ENCODE measurements at regions not wholly inside any gene's neighbourhood (a gene's known extent, or its start where the extent isn't known, plus 50 kb on each side); places are given as distances from the start of the nearest gene placed in this dataset.

DNA sequence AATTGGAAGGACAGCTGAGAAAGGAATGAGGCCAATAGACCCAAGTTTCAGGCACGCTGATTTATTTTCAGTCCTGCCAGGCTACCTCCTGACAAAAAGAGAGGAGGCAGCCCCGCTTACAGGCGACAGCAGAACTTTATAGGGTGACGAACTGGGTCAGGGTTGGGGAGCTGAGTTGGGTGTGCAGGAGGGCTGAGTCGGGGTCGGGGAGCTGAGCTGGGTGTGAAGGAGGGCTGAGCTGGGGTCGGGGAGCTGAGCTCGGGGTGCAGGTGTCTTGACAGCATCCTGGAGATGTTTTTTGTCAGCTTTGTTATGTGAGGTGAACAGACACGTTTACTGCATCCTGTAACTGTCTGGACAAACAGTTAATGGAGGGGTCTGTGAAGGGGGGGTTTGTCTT is 342.2 kb downstream of the ADCYAP1 start:
- 90 to 91% methylated on average over 9 of the region's 9 CpGs for WGBS, 2 experiments

GRCh38 chr18:1252534-1252933 is 347.9 kb downstream of the ADCYAP1 start:
- Histone ChIP-seq H3K4me1 (ENCODE audit: control insufficient read depth, insufficient read depth, low read length) (no peaks in the 10 kb centered on the region), H3K4me3 (ENCODE audit: insufficient read depth, low read depth, low read length) (no peak overlapping the region), H3K9me3 (ENCODE audit: control insufficient read depth, low read length) (no peaks in the 10 kb centered on the region), H3K27me3 (ENCODE audit: control insufficient read depth, insufficient read depth, low read length, poor library complexity, severe bottlenecking) (no peaks in the 10 kb centered on the region), H3K27ac (ENCODE audit: insufficient read depth, low read depth, low read length, poor library complexity, severe bottlenecking) (no peak overlapping the region), H3K36me3 (ENCODE audit: control insufficient read depth, insufficient read depth, low read length) (no peaks in the 10 kb centered on the region)
- WGBS, 2 experiments: 69 to 100% methylated on average over 1 of the region's 1 CpG

More for the DNA sequence above, 342.2 kb downstream of the ADCYAP1 start:
- H3K36me3 ChIP-seq (ENCODE audit: control insufficient read depth, insufficient read depth, low read length): no peaks in the 10 kb centered on the region
- no peaks in the 10 kb centered on the region for H3K27me3 ChIP-seq (ENCODE audit: control insufficient read depth, insufficient read depth, low read length, poor library complexity, severe bottlenecking)
- H3K4me1 ChIP-seq (ENCODE audit: control insufficient read depth, insufficient read depth, low read length): no peaks in the 10 kb centered on the region
- no peaks in the 10 kb centered on the region for H3K9me3 ChIP-seq (ENCODE audit: control insufficient read depth, low read length)
- no peak overlapping the region for H3K4me3 ChIP-seq (ENCODE audit: insufficient read depth, low read depth, low read length)
- no peak overlapping the region for H3K27ac ChIP-seq (ENCODE audit: insufficient read depth, low read depth, low read length, poor library complexity, severe bottlenecking)

DNA sequence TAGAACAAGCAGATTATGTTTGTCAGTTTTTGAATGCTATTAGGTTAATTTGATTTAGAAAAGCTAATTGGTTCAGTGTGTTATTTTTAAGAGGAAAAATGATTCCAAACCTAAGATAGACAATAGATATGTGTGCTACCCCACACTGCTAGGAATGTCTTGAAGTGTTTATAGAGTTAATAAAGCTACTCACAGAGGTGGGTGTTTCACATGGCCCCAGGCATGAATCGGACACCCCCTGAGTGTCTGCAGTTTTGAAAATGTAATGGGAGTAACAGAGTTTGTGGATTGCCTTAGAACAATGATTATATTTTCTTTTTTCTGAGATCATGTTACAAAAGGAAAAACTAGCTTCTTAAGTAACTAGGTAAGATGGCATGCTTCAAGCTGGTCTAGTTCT is 348.3 kb downstream of the ADCYAP1 start:
- no peaks in the 10 kb centered on the region for H3K4me1 ChIP-seq (ENCODE audit: control insufficient read depth, insufficient read depth, low read length)
- no peak overlapping the region for H3K4me3 ChIP-seq (ENCODE audit: insufficient read depth, low read depth, low read length)
- no peaks in the 10 kb centered on the region for H3K27me3 ChIP-seq (ENCODE audit: control insufficient read depth, insufficient read depth, low read length, poor library complexity, severe bottlenecking)
- H3K27ac ChIP-seq (ENCODE audit: insufficient read depth, low read depth, low read length, poor library complexity, severe bottlenecking): no peak overlapping the region
- no peaks in the 10 kb centered on the region for H3K9me3 ChIP-seq (ENCODE audit: control insufficient read depth, low read length)
- H3K36me3 ChIP-seq (ENCODE audit: control insufficient read depth, insufficient read depth, low read length): no peaks in the 10 kb centered on the region
- 67 to 86% methylated on average over 1 of the region's 1 CpG for WGBS, 2 experiments

GRCh38 chr18:1253827-1254226 is 349.2 kb downstream of the ADCYAP1 start:
- Histone ChIP-seq H3K4me3 (ENCODE audit: insufficient read depth, low read depth, low read length) (no peak overlapping the region), H3K36me3 (ENCODE audit: control insufficient read depth, insufficient read depth, low read length) (no peaks in the 10 kb centered on the region), H3K27me3 (ENCODE audit: control insufficient read depth, insufficient read depth, low read length, poor library complexity, severe bottlenecking) (no peaks in the 10 kb centered on the region), H3K27ac (ENCODE audit: insufficient read depth, low read depth, low read length, poor library complexity, severe bottlenecking) (no peak overlapping the region), H3K9me3 (ENCODE audit: control insufficient read depth, low read length) (no peaks in the 10 kb centered on the region), H3K4me1 (ENCODE audit: control insufficient read depth, insufficient read depth, low read length) (no peaks in the 10 kb centered on the region)
- 80 to 86% methylated on average over 3 of the region's 3 CpGs for WGBS, 2 experiments

GRCh38 chr18:1261054-1261453 is 356.4 kb downstream of the ADCYAP1 start:
- H3K27me3 ChIP-seq (ENCODE audit: control insufficient read depth, insufficient read depth, low read length, poor library complexity, severe bottlenecking): no peaks in the 10 kb centered on the region
- H3K9me3 ChIP-seq (ENCODE audit: control insufficient read depth, low read length): no peaks in the 10 kb centered on the region
- no peak overlapping the region for H3K27ac ChIP-seq (ENCODE audit: insufficient read depth, low read depth, low read length, poor library complexity, severe bottlenecking)
- WGBS, 2 experiments: 90 to 94% methylated on average over 2 to 3 of the region's 3 CpGs
- no peak overlapping the region for H3K4me3 ChIP-seq (ENCODE audit: insufficient read depth, low read depth, low read length)
- no peaks in the 10 kb centered on the region for H3K4me1 ChIP-seq (ENCODE audit: control insufficient read depth, insufficient read depth, low read length)
- no peaks in the 10 kb centered on the region for H3K36me3 ChIP-seq (ENCODE audit: control insufficient read depth, insufficient read depth, low read length)

- Histone ChIP-seq H3K4me1 (ENCODE audit: control insufficient read depth, insufficient read depth, low read length) (no peaks in the 10 kb centered on the region), H3K36me3 (ENCODE audit: control insufficient read depth, insufficient read depth, low read length) (no peaks in the 10 kb centered on the region), H3K27ac (ENCODE audit: insufficient read depth, low read depth, low read length, poor library complexity, severe bottlenecking) (no peak overlapping the region), H3K9me3 (ENCODE audit: control insufficient read depth, low read length) (no peaks in the 10 kb centered on the region), H3K4me3 (ENCODE audit: insufficient read depth, low read depth, low read length) (no peak overlapping the region), H3K27me3 (ENCODE audit: control insufficient read depth, insufficient read depth, low read length, poor library complexity, severe bottlenecking) (no peaks in the 10 kb centered on the region)
- WGBS, 2 experiments: 93 to 97% methylated on average over 2 of the region's 2 CpGs
Observed at GRCh38 chr18:1267021-1267420, 362.4 kb downstream of the ADCYAP1 start.

DNA sequence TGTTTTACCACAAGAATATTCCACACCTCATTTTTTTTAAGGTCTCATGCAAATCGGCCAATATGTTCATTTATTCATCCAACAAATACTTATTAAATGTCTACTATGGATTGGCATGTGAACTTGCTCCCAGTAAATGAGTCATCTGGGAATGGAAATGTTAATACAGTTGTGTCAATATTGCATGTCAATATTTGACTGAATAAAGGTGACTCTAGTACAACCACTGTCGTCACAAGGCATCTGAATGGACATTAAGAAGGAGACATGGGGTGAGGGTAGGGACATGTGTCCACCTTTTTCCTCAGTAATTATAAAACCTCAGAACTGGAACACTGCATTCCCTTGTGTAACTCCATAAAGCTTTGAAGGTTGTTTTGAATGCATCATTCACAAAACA is 365.4 kb downstream of the ADCYAP1 start:
- H3K9me3 ChIP-seq (ENCODE audit: control insufficient read depth, low read length): no peaks in the 10 kb centered on the region
- H3K27me3 ChIP-seq (ENCODE audit: control insufficient read depth, insufficient read depth, low read length, poor library complexity, severe bottlenecking): no peaks in the 10 kb centered on the region
- no peaks in the 10 kb centered on the region for H3K4me1 ChIP-seq (ENCODE audit: control insufficient read depth, insufficient read depth, low read length)
- no peak overlapping the region for H3K27ac ChIP-seq (ENCODE audit: insufficient read depth, low read depth, low read length, poor library complexity, severe bottlenecking)
- no peaks in the 10 kb centered on the region for H3K36me3 ChIP-seq (ENCODE audit: control insufficient read depth, insufficient read depth, low read length)
- no peak overlapping the region for H3K4me3 ChIP-seq (ENCODE audit: insufficient read depth, low read depth, low read length)
- 97 to 100% methylated on average over 1 to 2 of the region's 2 CpGs for WGBS, 2 experiments

DNA sequence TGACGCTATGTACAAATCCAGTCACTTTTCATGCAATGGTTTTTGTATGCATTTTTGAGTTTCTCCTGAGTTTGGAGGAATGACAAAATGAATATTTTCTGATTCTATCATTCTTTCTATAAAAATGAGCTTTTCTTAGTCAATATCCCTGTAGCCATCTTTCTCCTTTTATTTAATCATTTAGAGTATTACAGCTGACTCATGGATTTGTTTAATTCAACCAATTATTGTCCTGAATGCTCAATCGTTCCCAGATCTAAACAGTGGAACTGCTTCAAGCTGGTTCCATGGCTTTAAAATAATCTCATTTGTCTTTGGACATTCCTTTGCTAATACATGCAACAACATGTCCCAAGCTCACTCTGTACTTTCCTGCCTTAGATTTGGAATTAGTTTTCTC is 368.8 kb downstream of the ADCYAP1 start:
- Histone ChIP-seq H3K27me3 (ENCODE audit: control insufficient read depth, insufficient read depth, low read length, poor library complexity, severe bottlenecking) (no peaks in the 10 kb centered on the region), H3K9me3 (ENCODE audit: control insufficient read depth, low read length) (no peaks in the 10 kb centered on the region), H3K27ac (ENCODE audit: insufficient read depth, low read depth, low read length, poor library complexity, severe bottlenecking) (no peak overlapping the region), H3K4me1 (ENCODE audit: control insufficient read depth, insufficient read depth, low read length) (no peaks in the 10 kb centered on the region), H3K36me3 (ENCODE audit: control insufficient read depth, insufficient read depth, low read length) (no peaks in the 10 kb centered on the region), H3K4me3 (ENCODE audit: insufficient read depth, low read depth, low read length) (no peak overlapping the region)
- 90 to 93% methylated on average over 1 to 2 of the region's 2 CpGs for WGBS, 2 experiments

GRCh38 chr18:1292167-1292566 is 387.5 kb downstream of the ADCYAP1 start:
- Histone ChIP-seq H3K27me3 (ENCODE audit: control insufficient read depth, insufficient read depth, low read length, poor library complexity, severe bottlenecking) (no peaks in the 10 kb centered on the region), H3K9me3 (ENCODE audit: control insufficient read depth, low read length) (no peaks in the 10 kb centered on the region), H3K4me3 (ENCODE audit: insufficient read depth, low read depth, low read length) (no peak overlapping the region), H3K27ac (ENCODE audit: insufficient read depth, low read depth, low read length, poor library complexity, severe bottlenecking) (no peak overlapping the region), H3K4me1 (ENCODE audit: control insufficient read depth, insufficient read depth, low read length) (no peaks in the 10 kb centered on the region), H3K36me3 (ENCODE audit: control insufficient read depth, insufficient read depth, low read length) (no peaks in the 10 kb centered on the region)

- no peaks in the 10 kb centered on the region for H3K9me3 ChIP-seq (ENCODE audit: control insufficient read depth, low read length)
- 95 to 97% methylated on average over 4 of the region's 4 CpGs for WGBS, 2 experiments
- no peaks in the 10 kb centered on the region for H3K4me1 ChIP-seq (ENCODE audit: control insufficient read depth, insufficient read depth, low read length)
- no peak overlapping the region for H3K4me3 ChIP-seq (ENCODE audit: insufficient read depth, low read depth, low read length)
- no peaks in the 10 kb centered on the region for H3K36me3 ChIP-seq (ENCODE audit: control insufficient read depth, insufficient read depth, low read length)
- H3K27me3 ChIP-seq (ENCODE audit: control insufficient read depth, insufficient read depth, low read length, poor library complexity, severe bottlenecking): no peaks in the 10 kb centered on the region
- no peak overlapping the region for H3K27ac ChIP-seq (ENCODE audit: insufficient read depth, low read depth, low read length, poor library complexity, severe bottlenecking)
Observed at GRCh38 chr18:1294229-1294628, 389.6 kb downstream of the ADCYAP1 start.

DNA sequence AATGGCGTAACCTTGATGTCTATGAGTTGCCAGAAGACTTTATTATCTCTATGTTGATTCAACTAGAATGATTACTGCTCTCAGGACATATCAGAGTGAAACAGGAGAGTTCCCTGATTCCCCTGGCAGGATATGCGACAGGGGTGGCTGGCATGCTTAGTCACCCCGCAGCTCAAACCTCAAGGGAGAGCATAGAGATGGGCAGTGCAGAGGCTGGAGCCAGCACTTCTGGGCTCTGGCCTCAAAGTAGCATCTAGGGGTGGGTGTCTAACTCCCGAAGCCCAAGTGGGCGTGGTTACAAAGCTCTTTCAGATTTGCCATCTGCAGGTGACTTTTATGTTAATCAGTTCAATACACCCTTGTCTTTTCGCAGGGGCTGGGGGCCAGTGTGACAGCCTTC is 391.6 kb downstream of the ADCYAP1 start:
- Histone ChIP-seq H3K9me3 (ENCODE audit: control insufficient read depth, low read length) (no peaks in the 10 kb centered on the region), H3K36me3 (ENCODE audit: control insufficient read depth, insufficient read depth, low read length) (no peaks in the 10 kb centered on the region), H3K4me3 (ENCODE audit: insufficient read depth, low read depth, low read length) (no peak overlapping the region), H3K27me3 (ENCODE audit: control insufficient read depth, insufficient read depth, low read length, poor library complexity, severe bottlenecking) (no peaks in the 10 kb centered on the region), H3K27ac (ENCODE audit: insufficient read depth, low read depth, low read length, poor library complexity, severe bottlenecking) (no peak overlapping the region), H3K4me1 (ENCODE audit: control insufficient read depth, insufficient read depth, low read length) (no peaks in the 10 kb centered on the region)
- 82 to 84% methylated on average over 6 of the region's 6 CpGs for WGBS, 2 experiments
